ENCODE measurements at regions not wholly inside any gene's neighbourhood (a gene's known extent, or its start where the extent isn't known, plus 50 kb on each side); places are given as distances from the start of the nearest gene placed in this dataset.
A peak's percentile ranks its signal among the peaks of the same experiment; 100 is the strongest.
"Not testable (repeated sequence)": the region's sequence is repeated elsewhere in the genome, so short reads cannot be mapped to it uniquely, and the experiment has no call there.

DNA sequence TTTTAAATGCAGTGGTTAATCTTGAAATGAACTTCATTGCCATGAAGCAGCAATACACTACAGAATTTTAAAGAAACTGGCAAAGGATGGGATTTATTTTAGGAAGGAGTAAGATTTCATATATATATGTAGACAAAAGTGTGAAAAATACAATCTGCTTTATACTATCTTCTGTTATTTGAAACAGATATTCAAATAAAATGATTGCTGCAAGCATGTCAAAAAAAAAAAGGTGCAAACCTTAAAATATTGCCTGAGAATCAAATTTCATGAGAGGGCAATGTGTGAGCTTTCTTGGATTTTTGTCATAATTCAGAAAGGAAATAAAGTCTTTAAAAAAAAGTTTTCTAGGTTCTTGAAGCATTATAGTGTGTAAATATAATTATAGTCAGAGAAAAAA lies 705.0 kb upstream of the CDH10 start:
- H3K4me3 ChIP-seq (ENCODE audit: low read length): no peak overlapping the region
- H3K27ac ChIP-seq (ENCODE audit: low read length): no peak overlapping the region
- no peaks in the 10 kb centered on the region for H3K4me1 ChIP-seq (ENCODE audit: control insufficient read depth, insufficient read depth, low read length)
- no peaks in the 10 kb centered on the region for H3K27me3 ChIP-seq (ENCODE audit: control insufficient read depth, insufficient read depth, low read length)
- peaks cover 20% of the 10 kb centered on the region for H3K9me3 ChIP-seq (replicated peaks; ENCODE audit: control insufficient read depth, low read depth, low read length)
- no peak for DNase-seq
- H3K36me3 ChIP-seq (ENCODE audit: control insufficient read depth, insufficient read depth, low read length): no peaks in the 10 kb centered on the region

GRCh38 chr5:25345240-25345771 lies 700.5 kb upstream of the CDH10 start:
- H3K27me3 ChIP-seq (ENCODE audit: control insufficient read depth, insufficient read depth, low read length): no peaks in the 10 kb centered on the region
- H3K4me1 ChIP-seq (ENCODE audit: control insufficient read depth, insufficient read depth, low read length): no peaks in the 10 kb centered on the region
- WGBS (ENCODE audit: insufficient coverage): no CpG with 5 or more reads among the region's 5 CpGs
- no peak overlapping the region for H3K27ac ChIP-seq (ENCODE audit: low read length)
- peak; percentile 1 for DNase-seq
- H3K4me3 ChIP-seq (ENCODE audit: low read length): no peak overlapping the region
- no peaks in the 10 kb centered on the region for H3K36me3 ChIP-seq (ENCODE audit: control insufficient read depth, insufficient read depth, low read length)
- peaks cover 14% of the 10 kb centered on the region for H3K9me3 ChIP-seq (replicated peaks; ENCODE audit: control insufficient read depth, low read depth, low read length)

GRCh38 chr5:25339541-25339940 lies 694.8 kb upstream of the CDH10 start:
- Histone ChIP-seq H3K36me3 (ENCODE audit: control insufficient read depth, insufficient read depth, low read length) (no peaks in the 10 kb centered on the region), H3K4me3 (ENCODE audit: low read length) (no peak overlapping the region), H3K4me1 (ENCODE audit: control insufficient read depth, insufficient read depth, low read length) (no peaks in the 10 kb centered on the region), H3K27ac (ENCODE audit: low read length) (no peak overlapping the region), H3K27me3 (ENCODE audit: control insufficient read depth, insufficient read depth, low read length) (no peaks in the 10 kb centered on the region), H3K9me3 (replicated peaks; ENCODE audit: control insufficient read depth, low read depth, low read length) (peaks cover 6% of the 10 kb centered on the region)
- no peak for DNase-seq
- 73% methylated on average over 2 of the region's 5 CpGs for WGBS (ENCODE audit: insufficient coverage)

- no peak for DNase-seq
- WGBS (ENCODE audit: insufficient coverage): 81% methylated on average over 6 of the region's 6 CpGs
- no peaks in the 10 kb centered on the region for H3K27me3 ChIP-seq (ENCODE audit: control insufficient read depth, insufficient read depth, low read length)
These were observed 689.6 kb upstream of the CDH10 start for GRCh38 chr5:25334350-25334749.

DNA sequence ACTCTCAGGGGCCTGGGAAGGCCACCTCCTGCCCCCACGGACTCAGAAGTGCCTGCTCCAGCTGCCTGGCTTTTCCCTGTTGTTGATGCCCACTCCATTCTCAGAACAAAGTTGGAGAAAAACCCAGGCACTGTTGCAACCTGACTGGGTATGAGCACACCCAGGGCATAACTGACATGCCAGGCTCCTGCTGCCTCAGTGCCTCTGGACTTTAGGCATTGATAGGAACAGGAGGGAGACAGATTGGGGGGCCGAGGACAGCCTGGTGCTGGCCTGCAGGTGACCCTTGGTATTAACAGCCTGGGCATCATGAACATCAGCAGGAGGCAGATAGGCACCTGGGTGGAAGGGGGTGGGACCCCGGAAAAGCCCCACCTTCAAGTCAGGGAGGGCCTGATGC lies 685.9 kb upstream of the CDH10 start:
- Histone ChIP-seq H3K27ac (ENCODE audit: low read length) (no peak overlapping the region), H3K36me3 (ENCODE audit: control insufficient read depth, insufficient read depth, low read length) (no peaks in the 10 kb centered on the region), H3K9me3 (replicated peaks; ENCODE audit: control insufficient read depth, low read depth, low read length) (peaks cover 18% of the 10 kb centered on the region), H3K4me1 (ENCODE audit: control insufficient read depth, insufficient read depth, low read length) (no peaks in the 10 kb centered on the region), H3K27me3 (ENCODE audit: control insufficient read depth, insufficient read depth, low read length) (no peaks in the 10 kb centered on the region), H3K4me3 (ENCODE audit: low read length) (no peak overlapping the region)
- 64% methylated on average over 3 of the region's 3 CpGs for WGBS (ENCODE audit: insufficient coverage)
- no peak for DNase-seq

More at GRCh38 chr5:25334350-25334749, 689.6 kb upstream of the CDH10 start:
- Histone ChIP-seq H3K36me3 (ENCODE audit: control insufficient read depth, insufficient read depth, low read length) (no peaks in the 10 kb centered on the region), H3K9me3 (replicated peaks; ENCODE audit: control insufficient read depth, low read depth, low read length) (peaks cover 18% of the 10 kb centered on the region), H3K4me3 (ENCODE audit: low read length) (no peak overlapping the region), H3K27ac (ENCODE audit: low read length) (no peak overlapping the region), H3K4me1 (ENCODE audit: control insufficient read depth, insufficient read depth, low read length) (no peaks in the 10 kb centered on the region)

- peaks cover 18% of the 10 kb centered on the region for H3K9me3 ChIP-seq (replicated peaks; ENCODE audit: control insufficient read depth, low read depth, low read length)
These were observed 682.4 kb upstream of the CDH10 start for GRCh38 chr5:25327172-25327571.

GRCh38 chr5:25301836-25302235 lies 657.1 kb upstream of the CDH10 start:
- Histone ChIP-seq H3K36me3 (ENCODE audit: control insufficient read depth, insufficient read depth, low read length) (no peaks in the 10 kb centered on the region), H3K4me3 (ENCODE audit: low read length) (no peak overlapping the region), H3K27me3 (ENCODE audit: control insufficient read depth, insufficient read depth, low read length) (no peaks in the 10 kb centered on the region), H3K9me3 (replicated peaks; ENCODE audit: control insufficient read depth, low read depth, low read length) (no peaks in the 10 kb centered on the region), H3K27ac (ENCODE audit: low read length) (no peak overlapping the region), H3K4me1 (ENCODE audit: control insufficient read depth, insufficient read depth, low read length) (no peaks in the 10 kb centered on the region)
- DNase-seq: no peak
- 100% methylated on average over 1 of the region's 2 CpGs for WGBS (ENCODE audit: insufficient coverage)

More at GRCh38 chr5:25327172-25327571, 682.4 kb upstream of the CDH10 start:
- Histone ChIP-seq H3K4me3 (ENCODE audit: low read length) (no peak overlapping the region), H3K27ac (ENCODE audit: low read length) (no peak overlapping the region), H3K27me3 (ENCODE audit: control insufficient read depth, insufficient read depth, low read length) (no peaks in the 10 kb centered on the region), H3K4me1 (ENCODE audit: control insufficient read depth, insufficient read depth, low read length) (no peaks in the 10 kb centered on the region), H3K36me3 (ENCODE audit: control insufficient read depth, insufficient read depth, low read length) (no peaks in the 10 kb centered on the region)
- no peak for DNase-seq
- WGBS (ENCODE audit: insufficient coverage): no CpG with 5 or more reads among the region's 2 CpGs

GRCh38 chr5:25295067-25295466 lies 650.3 kb upstream of the CDH10 start:
- Histone ChIP-seq H3K4me3 (ENCODE audit: low read length) (no peak overlapping the region), H3K27ac (ENCODE audit: low read length) (no peak overlapping the region), H3K36me3 (ENCODE audit: control insufficient read depth, insufficient read depth, low read length) (no peaks in the 10 kb centered on the region), H3K27me3 (ENCODE audit: control insufficient read depth, insufficient read depth, low read length) (no peaks in the 10 kb centered on the region), H3K4me1 (ENCODE audit: control insufficient read depth, insufficient read depth, low read length) (no peaks in the 10 kb centered on the region), H3K9me3 (replicated peaks; ENCODE audit: control insufficient read depth, low read depth, low read length) (no peaks in the 10 kb centered on the region)
- no peak for DNase-seq
- WGBS (ENCODE audit: insufficient coverage): 44% methylated on average over 1 of the region's 3 CpGs

DNA sequence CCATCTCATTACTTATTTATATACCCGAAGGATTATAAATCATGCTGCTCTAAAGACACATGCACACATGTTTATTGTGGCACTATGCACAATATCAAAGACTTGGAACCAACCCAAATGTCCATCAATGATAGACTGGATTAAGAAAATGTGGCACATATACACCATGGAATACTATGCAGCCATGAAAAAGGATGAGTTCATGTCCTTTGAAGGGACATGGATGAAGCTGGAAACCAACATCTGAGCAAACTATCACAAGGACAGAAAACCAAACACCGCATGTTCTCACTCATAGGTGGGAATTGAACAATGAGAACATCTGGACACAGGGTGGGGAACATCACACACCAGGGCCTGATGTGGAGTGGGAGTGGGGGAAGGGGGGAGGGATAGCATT lies 645.0 kb upstream of the CDH10 start:
- H3K27ac ChIP-seq (ENCODE audit: low read length); H3K9me3 ChIP-seq (replicated peaks; ENCODE audit: control insufficient read depth, low read depth, low read length); DNase-seq; H3K27me3 ChIP-seq (ENCODE audit: control insufficient read depth, insufficient read depth, low read length); H3K4me1 ChIP-seq (ENCODE audit: control insufficient read depth, insufficient read depth, low read length); H3K36me3 ChIP-seq (ENCODE audit: control insufficient read depth, insufficient read depth, low read length); H3K4me3 ChIP-seq (ENCODE audit: low read length): not testable (repeated sequence)
- no CpG with 5 or more reads among the region's 2 CpGs for WGBS (ENCODE audit: insufficient coverage)

- Histone ChIP-seq H3K27me3 (ENCODE audit: control insufficient read depth, insufficient read depth, low read length) (no peaks in the 10 kb centered on the region), H3K4me3 (ENCODE audit: low read length) (no peak overlapping the region), H3K36me3 (ENCODE audit: control insufficient read depth, insufficient read depth, low read length) (no peaks in the 10 kb centered on the region), H3K4me1 (ENCODE audit: control insufficient read depth, insufficient read depth, low read length) (no peaks in the 10 kb centered on the region), H3K27ac (ENCODE audit: low read length) (no peak overlapping the region), H3K9me3 (replicated peaks; ENCODE audit: control insufficient read depth, low read depth, low read length) (no peaks in the 10 kb centered on the region)
- WGBS (ENCODE audit: insufficient coverage): no CpG with 5 or more reads among the region's 3 CpGs
- DNase-seq: no peak
These were observed 641.5 kb upstream of the CDH10 start for GRCh38 chr5:25286319-25286718.

GRCh38 chr5:25285136-25285535 lies 640.4 kb upstream of the CDH10 start:
- H3K4me1 ChIP-seq (ENCODE audit: control insufficient read depth, insufficient read depth, low read length): no peaks in the 10 kb centered on the region
- no peaks in the 10 kb centered on the region for H3K27me3 ChIP-seq (ENCODE audit: control insufficient read depth, insufficient read depth, low read length)
- H3K36me3 ChIP-seq (ENCODE audit: control insufficient read depth, insufficient read depth, low read length): no peaks in the 10 kb centered on the region
- H3K27ac ChIP-seq (ENCODE audit: low read length): no peak overlapping the region
- no peaks in the 10 kb centered on the region for H3K9me3 ChIP-seq (replicated peaks; ENCODE audit: control insufficient read depth, low read depth, low read length)
- DNase-seq: no peak
- H3K4me3 ChIP-seq (ENCODE audit: low read length): no peak overlapping the region
- WGBS (ENCODE audit: insufficient coverage): no CpG with 5 or more reads among the region's 3 CpGs

Data from muscle of leg (tissue), 3 donors.